Endothelial cell of umbilical vein (primary cell): ENCODE measurements at regions not wholly inside any gene's neighbourhood (a gene's known extent, or its start where the extent isn't known, plus 50 kb on each side); places are given as distances from the start of the nearest gene placed in this dataset.

Experiments used
- BruUV-seq: library from RNA; stranded (reverse); fragments of 400-500 nt; replicated peaks from 2 replicates; lab custom pipeline; 2021; lab: Mats Ljungman, UMichigan
- CTCF ChIA-PET: fragments of 300-600, 350-600 bp; sonication (Branson Sonifier 250); formaldehyde crosslinking; loops from one replicate; lab custom pipeline; 2021; ENCODE audit warnings: antibody characterized with exemption, inconsistent platforms; lab: Charles Lee
- POLR2A ChIA-PET: fragments of 300-600, 350-600 bp; sonication (Branson Sonifier 250); formaldehyde crosslinking; loops from one replicate; lab custom pipeline; 2021; ENCODE audit warnings: antibody characterized with exemption, inconsistent platforms; lab: Charles Lee
- DNase-seq: peaks from one replicate; pipeline ENCODE4 v3.0.0-alpha.2; 2011; ENCODE audit warnings: low read depth, low spot score
- FAIRE-seq: peaks from 2 replicates; lab custom pipeline; 2011; peaks lifted over from hg19 to GRCh38; lab: Jason Lieb, UNC
- H2AFZ ChIP-seq: 2 replicates; pipeline ENCODE4 v1.6.0; 2012; ENCODE audit warnings: low read depth, low read length, control low read depth, inconsistent platforms
- H3K27ac ChIP-seq: 2 replicates; pipeline ENCODE4 v1.5.1; 2011; ENCODE audit warnings: low read depth, mild to moderate bottlenecking, control low read depth, low read length, moderate library complexity; ENCODE audit not compliant: insufficient read depth
- H3K27me3 ChIP-seq, 2 experiments: 2 replicates each; pipeline versions ENCODE4 v1.6.0 to v1.6.1; 2011; ENCODE audit warnings: low read length in 2 of 2, mixed read lengths in 1 of 2; ENCODE audit not compliant: control insufficient read depth in 2 of 2, insufficient read depth in 2 of 2
- H3K36me3 ChIP-seq, 2 experiments: 2 replicates in 1 of 2; 3 replicates in 1 of 2; pipeline ENCODE4 v1.5.1; 2011; ENCODE audit warnings: low read length in 2 of 2, mild to moderate bottlenecking in 1 of 2, moderate library complexity in 1 of 2; ENCODE audit not compliant: control insufficient read depth in 2 of 2, insufficient read depth in 2 of 2; ENCODE audit errors: extremely low read depth in 1 of 2
- H3K4me1 ChIP-seq: 3 replicates; pipeline ENCODE4 v1.5.1; 2011; ENCODE audit warnings: mild to moderate bottlenecking, low read length; ENCODE audit not compliant: control insufficient read depth, insufficient read depth; ENCODE audit errors: extremely low read depth
- H3K4me2 ChIP-seq: 2 replicates; pipeline ENCODE4 v1.6.1; 2011; ENCODE audit warnings: low read length, control low read depth, mixed read lengths; ENCODE audit not compliant: insufficient read depth
- H3K4me3 ChIP-seq, 3 experiments: fragments of 200-600 bp in 1 of 3; sonication (generic), shearing (Covaris generic) in 1 of 3; replicated peaks in 1 of 3; 2 replicates each; pipeline ENCODE4 v1.5.1; 2011 to 2016; ENCODE audit warnings: control low read depth in 3 of 3, low read length in 3 of 3, mild to moderate bottlenecking in 2 of 3, inconsistent platforms in 1 of 3, low read depth in 1 of 3, moderate library complexity in 1 of 3; ENCODE audit not compliant: insufficient read depth in 1 of 3
- H3K79me2 ChIP-seq: 2 replicates; pipeline ENCODE4 v1.6.0; 2012; ENCODE audit warnings: low read length, inconsistent platforms; ENCODE audit not compliant: control insufficient read depth, insufficient read depth
- H3K9ac ChIP-seq: replicated peaks from 2 replicates; pipeline ENCODE3; 2011; ENCODE audit warnings: low read length, control low read depth; ENCODE audit not compliant: insufficient read depth; ENCODE audit errors: extremely low read depth
- H3K9me1 ChIP-seq: replicated peaks from 3 replicates; pipeline ENCODE4 v1.6.0; 2011; ENCODE audit warnings: mild to moderate bottlenecking, low read length; ENCODE audit not compliant: control insufficient read depth, insufficient read depth; ENCODE audit errors: extremely low read depth
- H3K9me3 ChIP-seq: replicated peaks from 2 replicates; pipeline ENCODE4 v1.5.1; 2012; ENCODE audit warnings: low read length, inconsistent platforms; ENCODE audit not compliant: control insufficient read depth, insufficient read depth
- H4K20me1 ChIP-seq: replicated peaks from 2 replicates; pipeline ENCODE3; 2011; ENCODE audit warnings: mild to moderate bottlenecking, low read length; ENCODE audit not compliant: control insufficient read depth, insufficient read depth; ENCODE audit errors: extremely low read depth
- EZH2 ChIP-seq: IDR thresholded peaks from 2 replicates; pipeline ENCODE4 v1.6.1; 2012; ENCODE audit warnings: borderline replicate concordance, low read depth, mild to moderate bottlenecking, moderate library complexity, low read length, inconsistent platforms; ENCODE audit not compliant: severe bottlenecking
- FOS ChIP-seq: IDR thresholded peaks from 2 replicates; pipeline ENCODE4 v1.6.1; 2011; ENCODE audit warnings: mild to moderate bottlenecking, low read length, moderate library complexity, borderline replicate concordance; ENCODE audit not compliant: insufficient read depth
- GATA2 ChIP-seq: IDR thresholded peaks from 2 replicates; pipeline ENCODE4 v1.7.0; 2011; ENCODE audit warnings: low read depth, mild to moderate bottlenecking, moderate library complexity, mixed read lengths, low read length; ENCODE audit not compliant: insufficient read length, insufficient read depth
- JUN ChIP-seq: IDR thresholded peaks from 2 replicates; pipeline ENCODE4 v1.6.1; 2011; ENCODE audit warnings: borderline replicate concordance, low read depth; ENCODE audit not compliant: insufficient read length, insufficient read depth
- MYC ChIP-seq: IDR thresholded peaks from one replicate; pipeline ENCODE4 v1.6.1; 2011; ENCODE audit warnings: mild to moderate bottlenecking, low read depth, low read length
- POLR2A ChIP-seq: IDR thresholded peaks from 2 replicates; pipeline ENCODE4 v1.6.1; 2012; ENCODE audit warnings: low read depth, mild to moderate bottlenecking, control low read depth, low read length
- POLR2AphosphoS5 ChIP-seq: IDR thresholded peaks from 2 replicates; pipeline ENCODE4 v1.6.1; 2012; ENCODE audit warnings: low read depth, mild to moderate bottlenecking, control low read depth, low read length, moderate library complexity; ENCODE audit not compliant: insufficient read depth
- dilution Hi-C: fragments of 300-500 bp; cut with MboI; formaldehyde crosslinking; loops from one replicate; pipeline ENCODE4 v1.15.0; 2019; ENCODE audit warnings: low sequenced_read_pairs; ENCODE audit not compliant: extremely low pct_ligation_motif_present
- intact Hi-C: fragments of 100-400 bp; cut with micrococcal nuclease; formaldehyde crosslinking; loops from one replicate; pipeline ENCODE4 v1.10.0; 2022
- TF ChIP-seq, protein P1 (sequence below), 2 donors: IDR thresholded peaks; 1 replicate in 1 of 2; 2 replicates in 1 of 2; pipeline ENCODE4 v1.5.1; 2011; ENCODE audit warnings: low read length in 2 of 2, mild to moderate bottlenecking in 2 of 2, moderate library complexity in 2 of 2, control low read depth in 1 of 2, inconsistent platforms in 1 of 2, low read depth in 1 of 2; ENCODE audit not compliant: insufficient read depth in 1 of 2; ENCODE audit errors: extremely low read depth in 1 of 2
- TF ChIP-seq, protein P2 (sequence below): IDR thresholded peaks from 2 replicates; pipeline ENCODE4 v1.6.1; 2011; ENCODE audit not compliant: insufficient read depth, insufficient read length

- intact Hi-C loops (no loop called here), dilution Hi-C loops (no loop called here)
- Histone ChIP-seq H3K9me3 (peaks cover 4% of the 10 kb centered on the region), H3K4me2 (no peak overlapping the region), H3K4me1 (no peaks in the 10 kb centered on the region), H3K79me2 (no peaks in the 10 kb centered on the region), H3K27ac (no peak overlapping the region), H3K9ac (no peak overlapping the region), H3K36me3 (no peaks in the 10 kb centered on the region), H3K4me3 (no peak overlapping the region), H3K27me3 (no peaks in the 10 kb centered on the region), H2AFZ (no peak overlapping the region), H3K9me1 (no peaks in the 10 kb centered on the region), H4K20me1 (no peaks in the 10 kb centered on the region)
- BruUV-seq: no TSS peak
- DNase-seq: no peak
- no peak for FAIRE-seq
- ChIA-PET CTCF (no interaction called here), POLR2A (no interaction called here)
- no peak for TF ChIP-seq POLR2A
- TF ChIP-seq GATA2: no peak
- TF ChIP-seq EZH2: no peak
- TF ChIP-seq, protein P1, sequence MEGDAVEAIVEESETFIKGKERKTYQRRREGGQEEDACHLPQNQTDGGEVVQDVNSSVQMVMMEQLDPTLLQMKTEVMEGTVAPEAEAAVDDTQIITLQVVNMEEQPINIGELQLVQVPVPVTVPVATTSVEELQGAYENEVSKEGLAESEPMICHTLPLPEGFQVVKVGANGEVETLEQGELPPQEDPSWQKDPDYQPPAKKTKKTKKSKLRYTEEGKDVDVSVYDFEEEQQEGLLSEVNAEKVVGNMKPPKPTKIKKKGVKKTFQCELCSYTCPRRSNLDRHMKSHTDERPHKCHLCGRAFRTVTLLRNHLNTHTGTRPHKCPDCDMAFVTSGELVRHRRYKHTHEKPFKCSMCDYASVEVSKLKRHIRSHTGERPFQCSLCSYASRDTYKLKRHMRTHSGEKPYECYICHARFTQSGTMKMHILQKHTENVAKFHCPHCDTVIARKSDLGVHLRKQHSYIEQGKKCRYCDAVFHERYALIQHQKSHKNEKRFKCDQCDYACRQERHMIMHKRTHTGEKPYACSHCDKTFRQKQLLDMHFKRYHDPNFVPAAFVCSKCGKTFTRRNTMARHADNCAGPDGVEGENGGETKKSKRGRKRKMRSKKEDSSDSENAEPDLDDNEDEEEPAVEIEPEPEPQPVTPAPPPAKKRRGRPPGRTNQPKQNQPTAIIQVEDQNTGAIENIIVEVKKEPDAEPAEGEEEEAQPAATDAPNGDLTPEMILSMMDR (IDR thresholded peaks at IDR 0.05; ENCODE audit: extremely low read depth in 1 of 2, insufficient read depth in 1 of 2, low read depth in 1 of 2, low read length in 2 of 2): no peak
- TF ChIP-seq, protein P2, sequence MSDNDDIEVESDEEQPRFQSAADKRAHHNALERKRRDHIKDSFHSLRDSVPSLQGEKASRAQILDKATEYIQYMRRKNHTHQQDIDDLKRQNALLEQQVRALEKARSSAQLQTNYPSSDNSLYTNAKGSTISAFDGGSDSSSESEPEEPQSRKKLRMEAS: no peak
- no peak for TF ChIP-seq MYC
- no peak for TF ChIP-seq JUN
- no peak for TF ChIP-seq POLR2AphosphoS5
- TF ChIP-seq FOS: no peak
Observed at GRCh38 chr3:82509106-82509842, 747.8 kb upstream of the GBE1 start.
